ENCODE measurements at regions not wholly inside any gene's neighbourhood (a gene's known extent, or its start where the extent isn't known, plus 50 kb on each side); places are given as distances from the start of the nearest gene placed in this dataset.

- Histone ChIP-seq H3K36me3 (ENCODE audit: control insufficient read depth in 2 of 2, extremely low read depth in 1 of 2, insufficient read depth in 1 of 2, low read length in 1 of 2) (no peaks in the 10 kb centered on the region), H3K4me3 (ENCODE audit: control insufficient read depth in 1 of 2, extremely low read depth in 1 of 2, low read length in 1 of 2) (no peak overlapping the region), H3K4me1 (ENCODE audit: control insufficient read depth in 1 of 2, extremely low read depth in 1 of 2, insufficient read depth in 2 of 2, low read length in 2 of 2) (no peaks in the 10 kb centered on the region), H3K27ac (ENCODE audit: low read length) (no peak overlapping the region), H3K9me3 (no peaks in the 10 kb centered on the region), H3K27me3 (replicated peaks in 1 of 2; ENCODE audit: control insufficient read depth in 2 of 2, extremely low read depth in 1 of 2, insufficient read depth in 2 of 2, low read length in 1 of 2) (no peaks in the 10 kb centered on the region)
- POLR2A ChIA-PET, result no interaction called here
- Mint-ChIP-seq H3K27me3 (peaks cover 5 to 16% of the 10 kb centered on the region in 2 donors), H3K4me3 (no peak overlapping the region), H3K9me3 (no peaks in the 10 kb centered on the region), H3K27ac (no peak overlapping the region), H3K4me1 (no peaks in the 10 kb centered on the region), H3K36me3 (no peaks in the 10 kb centered on the region)
- no CpG with 5 or more reads among the region's 7 CpGs for WGBS (ENCODE audit: insufficient coverage)
- ATAC-seq (replicated peaks in 1 of 4) (no peak), DNase-seq (no peak)
- CTCF ChIA-PET, result no interaction called here
Measured at GRCh38 chr5:57538341-57538955, 55.8 kb upstream of the ACTBL2 start.

DNA sequence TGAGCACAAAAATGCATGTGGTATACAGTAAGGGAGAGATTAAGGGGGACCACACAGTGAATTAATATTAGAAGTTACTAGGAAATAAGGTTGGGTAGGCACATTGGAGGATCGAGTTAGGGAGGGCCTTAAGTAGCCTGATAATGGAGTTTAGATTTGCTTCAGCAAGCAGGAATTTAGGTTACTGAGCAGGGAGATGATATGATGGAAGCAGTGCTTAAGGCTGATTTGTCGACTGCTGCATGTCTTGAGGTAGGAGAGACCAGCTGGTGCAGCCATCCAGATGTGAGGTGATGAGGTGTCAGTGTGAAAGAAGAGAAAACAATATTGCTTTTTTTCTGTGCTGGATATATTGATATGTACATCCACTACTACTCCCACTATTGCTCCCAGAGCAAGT is 55.2 kb upstream of the ACTBL2 start:
- POLR2A ChIA-PET, result no interaction called here
- H3K4me3 ChIP-seq (ENCODE audit: control insufficient read depth in 1 of 2, extremely low read depth in 1 of 2, low read length in 1 of 2), result no peak overlapping the region

GRCh38 chr5:57532513-57533497 is 50.2 kb upstream of the ACTBL2 start:
- H3K9me3 Mint-ChIP-seq, result no peaks in the 10 kb centered on the region
- POLR2A ChIA-PET, result no interaction called here
- no peak overlapping the region for H3K27ac Mint-ChIP-seq

More for the DNA sequence above, 55.2 kb upstream of the ACTBL2 start:
- CTCF ChIA-PET, result no interaction called here
- Mint-ChIP-seq H3K36me3 (no peaks in the 10 kb centered on the region), H3K4me3 (no peak overlapping the region), H3K27ac (no peak overlapping the region), H3K9me3 (no peaks in the 10 kb centered on the region), H3K4me1 (no peaks in the 10 kb centered on the region), H3K27me3 (peaks cover 5 to 16% of the 10 kb centered on the region in 2 donors)
- Histone ChIP-seq H3K27me3 (replicated peaks in 1 of 2; ENCODE audit: control insufficient read depth in 2 of 2, extremely low read depth in 1 of 2, insufficient read depth in 2 of 2, low read length in 1 of 2) (no peaks in the 10 kb centered on the region), H3K36me3 (ENCODE audit: control insufficient read depth in 2 of 2, extremely low read depth in 1 of 2, insufficient read depth in 1 of 2, low read length in 1 of 2) (no peaks in the 10 kb centered on the region), H3K4me1 (ENCODE audit: control insufficient read depth in 1 of 2, extremely low read depth in 1 of 2, insufficient read depth in 2 of 2, low read length in 2 of 2) (no peaks in the 10 kb centered on the region), H3K27ac (ENCODE audit: low read length) (no peak overlapping the region), H3K9me3 (no peaks in the 10 kb centered on the region)
- WGBS (ENCODE audit: insufficient coverage), result 95% methylated on average over 2 of the region's 2 CpGs
- no peak for ATAC-seq (replicated peaks in 1 of 4)
- no peak for DNase-seq

More at GRCh38 chr5:57532513-57533497, 50.2 kb upstream of the ACTBL2 start:
- CTCF ChIA-PET, result no interaction called here
- H3K27me3 Mint-ChIP-seq, result peaks cover 4 to 5% of the 10 kb centered on the region in 2 donors
- no CpG with 5 or more reads among the region's 4 CpGs for WGBS (ENCODE audit: insufficient coverage)
- H3K4me3 Mint-ChIP-seq, result no peak overlapping the region
- no peaks in the 10 kb centered on the region for H3K4me1 Mint-ChIP-seq
- ATAC-seq (replicated peaks in 1 of 4) (no peak), DNase-seq (no peak)
- Histone ChIP-seq H3K27me3 (replicated peaks in 1 of 2; ENCODE audit: control insufficient read depth in 2 of 2, extremely low read depth in 1 of 2, insufficient read depth in 2 of 2, low read length in 1 of 2) (no peaks in the 10 kb centered on the region), H3K36me3 (ENCODE audit: control insufficient read depth in 2 of 2, extremely low read depth in 1 of 2, insufficient read depth in 1 of 2, low read length in 1 of 2) (no peaks in the 10 kb centered on the region), H3K27ac (ENCODE audit: low read length) (no peak overlapping the region), H3K4me3 (ENCODE audit: control insufficient read depth in 1 of 2, extremely low read depth in 1 of 2, low read length in 1 of 2) (no peak overlapping the region), H3K4me1 (ENCODE audit: control insufficient read depth in 1 of 2, extremely low read depth in 1 of 2, insufficient read depth in 2 of 2, low read length in 2 of 2) (no peaks in the 10 kb centered on the region), H3K9me3 (no peaks in the 10 kb centered on the region)
- H3K36me3 Mint-ChIP-seq, result no peaks in the 10 kb centered on the region
